ENCODE measurements at regions not wholly inside any gene's neighbourhood (a gene's known extent, or its start where the extent isn't known, plus 50 kb on each side); places are given as distances from the start of the nearest gene placed in this dataset.

DNA sequence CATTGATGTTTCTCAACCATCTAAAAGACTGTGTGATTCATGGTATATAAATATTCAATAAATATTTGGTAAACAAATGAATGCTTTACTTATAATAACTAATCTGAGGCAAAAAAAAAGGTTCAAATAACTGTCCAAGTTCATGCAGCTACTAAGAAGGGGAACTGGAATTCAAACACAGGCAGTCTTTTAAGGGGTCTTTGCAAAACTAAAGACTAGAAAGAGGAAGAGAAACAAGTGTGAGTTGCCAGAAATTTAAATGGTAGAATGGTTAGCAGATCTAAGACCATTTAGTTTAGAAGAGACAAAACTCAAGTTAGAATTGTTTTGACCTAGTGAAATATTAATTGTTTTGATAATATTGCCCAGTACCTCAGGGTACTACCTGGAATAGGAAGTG, 642.0 kb upstream of the LRRN3 start:
- no peak for TF ChIP-seq CTCF (conservative IDR thresholded peaks at IDR 0.05; ENCODE audit: low read depth, low read length)
- no peak for TF ChIP-seq EZH2 (IDR thresholded peaks at IDR 0.05; ENCODE audit: low read length, unreplicated experiment)

All from PC-3 (cell line).